Pulmonary artery endothelial cell (primary cell): ENCODE measurements at regions not wholly inside any gene's neighbourhood (a gene's known extent, or its start where the extent isn't known, plus 50 kb on each side); places are given as distances from the start of the nearest gene placed in this dataset.

ENCODE experiments used
- DNase-seq: peaks from one replicate; pipeline ENCODE4 v3.0.0-alpha.2; 2011; ENCODE audit warnings: low read depth, low spot score

DNA sequence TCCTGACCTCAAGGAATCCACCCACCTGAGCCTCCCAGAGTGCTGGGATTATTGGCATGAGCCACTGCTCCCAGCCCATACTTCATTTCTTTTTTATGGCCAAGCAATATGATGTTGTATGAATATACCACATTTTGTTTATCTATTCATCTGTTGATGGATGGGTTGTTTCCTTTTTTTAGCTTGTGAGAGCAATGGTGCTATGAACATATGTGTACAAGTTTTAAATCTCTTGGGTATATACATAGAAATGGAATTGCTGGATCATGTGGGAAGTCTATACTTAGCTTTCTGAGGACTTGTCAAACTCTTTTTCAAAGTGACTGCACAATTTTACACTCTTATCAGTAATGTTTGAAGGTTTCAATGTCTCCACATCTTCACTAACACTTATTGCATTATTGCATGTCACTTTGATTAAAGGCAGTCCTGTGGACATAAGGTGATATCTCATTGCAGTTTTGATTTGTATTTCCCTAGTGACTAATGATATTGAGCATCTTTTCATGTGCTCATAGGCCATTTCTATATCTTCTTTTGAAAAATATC, 167.1 kb upstream of the SPHKAP start:
- DNase-seq, result no peak

DNA sequence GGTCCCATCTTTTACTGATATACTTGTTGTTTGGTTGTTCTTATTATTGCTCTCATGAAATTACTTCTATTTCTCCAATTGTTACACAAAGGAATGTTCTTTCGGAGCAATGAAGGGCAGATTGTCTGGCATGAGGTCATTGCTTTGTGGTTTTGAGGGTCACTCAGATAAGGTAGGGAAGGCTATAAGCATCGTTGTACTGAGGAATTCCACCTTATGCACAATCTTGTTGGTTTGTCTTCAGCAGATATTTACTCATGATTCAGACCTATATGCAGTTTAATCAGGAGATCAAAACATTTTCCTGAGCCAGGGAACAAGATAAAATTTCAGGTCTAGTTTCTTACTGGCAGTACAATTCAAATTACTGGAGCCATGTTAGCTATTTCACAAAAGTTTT, 163.0 kb upstream of the SPHKAP start:
- DNase-seq, result no peak

DNA sequence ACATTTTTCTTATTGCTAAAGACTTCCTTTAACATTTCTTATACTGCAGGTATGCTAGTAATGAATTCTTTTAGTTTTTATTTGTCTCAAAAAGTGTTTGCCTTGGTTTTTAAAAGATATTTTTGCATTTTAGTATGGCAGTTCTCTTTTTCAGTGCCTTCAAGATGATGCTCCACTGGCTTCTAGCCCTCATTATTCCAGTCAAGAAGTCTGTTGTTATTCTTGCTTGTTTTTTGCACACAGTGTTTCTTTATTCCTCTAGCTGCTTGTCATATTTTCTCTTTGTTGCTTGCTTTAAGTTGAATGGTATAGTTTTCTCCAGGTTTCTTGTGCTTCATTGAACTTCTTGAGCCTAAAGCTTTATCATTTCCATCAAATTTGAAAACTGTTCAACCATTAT, 158.0 kb upstream of the SPHKAP start:
- DNase-seq, result no peak

DNA sequence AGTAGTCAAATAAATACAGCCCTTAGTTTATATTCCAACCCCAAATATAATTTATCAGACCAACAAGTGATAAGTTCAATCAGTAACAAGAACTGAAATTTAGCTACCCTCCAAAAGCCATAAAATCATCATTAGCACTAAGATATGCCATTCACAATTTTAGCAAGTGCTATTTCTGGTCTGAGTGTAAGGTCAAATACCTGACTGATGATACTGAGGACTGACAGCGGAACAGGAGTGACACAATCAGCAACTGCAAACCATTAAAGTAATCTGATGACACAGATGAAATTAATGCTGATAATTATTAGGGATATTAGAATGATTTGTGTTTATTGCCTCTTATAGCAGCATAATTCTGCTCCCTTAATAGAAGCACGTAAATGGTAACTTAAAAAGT, 152.7 kb upstream of the SPHKAP start:
- no peak for DNase-seq

DNA sequence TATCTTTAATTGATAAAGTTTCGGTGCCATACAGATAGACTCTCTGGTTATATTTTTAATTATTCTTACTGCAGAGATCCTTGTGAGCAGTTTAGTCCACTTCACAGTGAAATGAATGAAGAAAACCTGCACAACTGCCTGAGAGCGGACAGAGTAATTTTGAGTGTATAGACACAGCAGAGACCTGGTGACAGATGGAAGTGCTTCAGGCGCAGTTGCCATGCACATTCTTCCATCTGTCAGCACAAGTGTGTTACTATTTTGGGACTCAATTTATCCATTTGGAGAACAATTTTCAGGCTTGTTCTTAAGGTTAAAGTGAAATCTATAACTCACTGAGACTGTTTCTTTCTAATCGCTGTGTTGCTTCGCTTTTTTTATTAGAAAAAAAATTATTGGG, 147.8 kb upstream of the SPHKAP start:
- DNase-seq, result no peak

- no peak for DNase-seq
These were observed 139.5 kb upstream of the SPHKAP start for GRCh38 chr2:228321015-228321414.

DNA sequence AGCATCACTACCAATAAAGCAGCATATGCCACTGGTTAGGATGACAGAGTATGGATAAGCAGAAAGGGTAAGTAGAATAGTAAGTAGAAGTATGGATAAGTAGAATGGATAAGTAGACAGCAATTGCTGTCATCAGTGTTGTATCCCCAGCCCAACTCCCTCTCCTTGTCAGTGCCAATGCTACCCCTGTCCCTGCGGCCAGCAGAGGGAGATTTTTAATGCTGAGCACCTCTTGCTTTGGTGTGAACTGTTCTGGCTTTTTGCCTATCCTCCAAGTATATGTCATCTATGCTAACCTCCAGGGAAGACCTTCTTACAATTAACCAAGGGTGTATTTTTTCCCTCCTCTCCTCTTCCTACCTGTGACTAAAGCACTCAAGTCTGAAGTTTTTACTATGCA, 136.7 kb upstream of the SPHKAP start:
- no peak for DNase-seq

- no peak for DNase-seq
These were observed 130.7 kb upstream of the SPHKAP start for GRCh38 chr2:228312172-228312571.

- DNase-seq, result no peak
These were observed 122.5 kb upstream of the SPHKAP start for GRCh38 chr2:228303960-228304359.

- no peak for DNase-seq
These were observed 102.1 kb upstream of the SPHKAP start for GRCh38 chr2:228283491-228284171.

GRCh38 chr2:228282376-228282775, 100.9 kb upstream of the SPHKAP start:
- DNase-seq, result no peak

- DNase-seq, result no peak
These were observed 91.7 kb upstream of the SPHKAP start for GRCh38 chr2:228273159-228273558.

GRCh38 chr2:228269351-228269750, 87.9 kb upstream of the SPHKAP start:
- DNase-seq, result no peak

GRCh38 chr2:228268756-228269155, 87.3 kb upstream of the SPHKAP start:
- no peak for DNase-seq

DNA sequence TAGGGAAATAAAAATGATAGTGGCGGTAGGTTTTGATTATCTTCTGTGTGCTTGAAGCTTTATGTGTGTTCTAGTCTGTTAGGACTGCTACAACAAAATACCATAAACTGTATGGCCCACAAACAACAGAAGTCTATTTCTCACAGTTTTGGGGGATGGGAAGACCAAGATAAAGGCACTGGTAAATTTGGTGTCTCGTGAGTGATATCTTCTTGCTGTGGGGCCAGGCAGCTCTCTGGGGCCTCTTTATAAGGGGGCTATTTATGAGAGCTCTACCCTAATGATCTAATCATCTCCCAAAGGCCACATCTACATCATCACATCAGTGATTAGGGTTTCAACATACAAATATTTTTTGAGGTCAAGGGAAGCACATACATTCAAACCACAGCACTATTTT, 86.8 kb upstream of the SPHKAP start:
- DNase-seq, result no peak

GRCh38 chr2:228263156-228263555, 81.7 kb upstream of the SPHKAP start:
- DNase-seq, result no peak

GRCh38 chr2:228261546-228261945, 80.1 kb upstream of the SPHKAP start:
- DNase-seq, result no peak

GRCh38 chr2:228257379-228257778, 75.9 kb upstream of the SPHKAP start:
- no peak for DNase-seq

- no peak for DNase-seq
These were observed 72.3 kb upstream of the SPHKAP start for GRCh38 chr2:228253752-228254151.

- DNase-seq, result no peak
These were observed 65.8 kb upstream of the SPHKAP start for GRCh38 chr2:228247335-228247734.

GRCh38 chr2:228245601-228246000, 64.1 kb upstream of the SPHKAP start:
- no peak for DNase-seq

- DNase-seq, result no peak
These were observed 61.1 kb upstream of the SPHKAP start for GRCh38 chr2:228242591-228242990.

DNA sequence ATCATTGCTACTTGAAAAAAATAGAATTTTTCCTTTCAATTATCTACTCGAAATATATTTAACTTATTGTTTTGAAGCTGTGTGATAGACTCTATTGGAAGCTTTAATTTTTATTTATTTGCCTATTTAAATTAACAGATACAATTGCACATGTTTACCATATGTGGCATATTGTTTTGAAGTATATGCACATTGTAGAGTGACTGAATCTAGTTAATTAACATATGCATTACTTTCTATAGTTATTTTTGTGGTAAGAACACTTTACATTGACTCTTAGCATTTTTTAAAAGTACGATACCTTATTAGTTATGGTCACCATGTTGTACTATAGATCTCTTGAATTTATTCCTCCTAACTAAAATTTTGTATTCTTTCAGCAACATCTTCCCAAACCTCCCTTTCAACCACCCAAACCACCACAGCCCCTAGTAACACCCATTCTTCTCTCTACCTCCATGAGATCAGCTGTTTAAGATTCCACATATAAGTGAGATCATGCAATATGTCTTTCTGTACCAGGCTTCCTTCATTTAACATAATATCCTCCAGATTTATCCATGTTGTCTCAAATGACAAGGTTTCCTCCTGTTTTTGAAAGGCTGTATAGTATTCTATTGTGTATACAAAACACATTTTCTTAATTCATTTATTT, 58.5 kb upstream of the SPHKAP start:
- no peak for DNase-seq
